ENCODE measurements at regions not wholly inside any gene's neighbourhood (a gene's known extent, or its start where the extent isn't known, plus 50 kb on each side); places are given as distances from the start of the nearest gene placed in this dataset.

DNA sequence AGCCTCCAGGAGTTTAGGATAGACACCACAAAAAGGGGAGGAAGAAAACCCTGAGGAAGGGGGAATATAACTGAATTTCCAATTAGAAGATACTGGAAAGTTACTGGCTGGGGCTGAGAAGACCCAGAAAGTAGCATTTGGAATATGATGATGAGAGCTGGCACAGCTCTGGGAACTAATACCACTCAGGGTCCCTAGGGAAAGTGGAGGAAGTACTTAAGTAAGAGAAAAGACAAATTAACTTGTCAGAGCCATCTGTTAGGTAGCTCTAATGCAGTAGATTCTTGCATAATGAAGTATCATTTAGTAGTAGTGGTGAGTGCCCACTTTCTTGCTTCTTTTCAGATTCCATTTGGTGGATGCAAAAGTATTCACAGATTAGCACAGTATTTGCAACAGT, 90.8 kb upstream of the TSPAN5 start:
- no peak for TF ChIP-seq CTCF (IDR thresholded peaks at IDR 0.05)
- TF ChIP-seq POLR2A (IDR thresholded peaks at IDR 0.05), result no peak

Measured in testis (tissue), 2 donors.